ENCODE measurements at regions not wholly inside any gene's neighbourhood (a gene's known extent, or its start where the extent isn't known, plus 50 kb on each side); places are given as distances from the start of the nearest gene placed in this dataset.

GRCh38 chr18:66931010-66931409 is 327.1 kb upstream of the CDH19 start:
- H3K36me3 ChIP-seq (ENCODE audit: control insufficient read depth in 2 of 4, insufficient read depth in 4 of 4, low read length in 3 of 4): no peaks in the 10 kb centered on the region
- no peak overlapping the region for H3K18ac ChIP-seq (ENCODE audit: extremely low read depth, low read length)
- no peaks in the 10 kb centered on the region for H3K27me3 ChIP-seq (replicated peaks in 1 of 4; ENCODE audit: control insufficient read depth in 3 of 4, extremely low read depth in 1 of 4, insufficient read depth in 3 of 4, low read length in 3 of 4)
- H4K5ac ChIP-seq (ENCODE audit: insufficient read length, low read depth, low read length): no peak overlapping the region
- no peak overlapping the region for H3K9ac ChIP-seq (replicated peaks in 1 of 4; ENCODE audit: extremely low read depth in 1 of 4, low read depth in 3 of 4, low read length in 3 of 4)
- no peak overlapping the region for H3K4ac ChIP-seq (replicated peaks; ENCODE audit: insufficient read length, low read depth, low read length)
- H3K9me3 ChIP-seq (ENCODE audit: insufficient read depth in 2 of 2, low read depth in 1 of 2, low read length in 1 of 2): no peaks in the 10 kb centered on the region
- H2BK15ac ChIP-seq (ENCODE audit: low read length): no peak overlapping the region
- H3K4me3 ChIP-seq (ENCODE audit: extremely low read depth in 1 of 4, insufficient read depth in 2 of 4, low read depth in 3 of 4, low read length in 4 of 4): no peak overlapping the region; a peak in 1 of 8 replicates
- FAIRE-seq (peak; percentile 42), DNase-seq (ENCODE audit: low read depth in 1 of 2, low spot score in 2 of 2) (peak in 1 of 2 experiments; percentile 3)
- CTCF ChIA-PET (ENCODE audit: partially characterized antibody): interaction anchor here (1.0 kb wide), 2 partner anchors 17 to 174 kb away, joined by 4 read pairs; no protein-coding TSS in a partner anchor
- peak overlapping the region in 1 of 2 experiments; percentile 58; a peak in 1 of 4 replicates for H3K4me2 ChIP-seq (ENCODE audit: insufficient read depth in 1 of 2, low read depth in 2 of 2, low read length in 2 of 2)
- 82% methylated on average over 11 of the region's 11 CpGs; no CpG with 5 or more reads in 1 of the 2 experiments for WGBS, 2 experiments (ENCODE audit: extremely low coverage in 1 of 2, insufficient coverage in 1 of 2, insufficient read length in 1 of 2, insufficient replicate concordance in 2 of 2, low coverage in 1 of 2, low lambda C conversion rate in 2 of 2, missing lambda C conversion rate in 1 of 2)
- no peak overlapping the region for H3K14ac ChIP-seq (ENCODE audit: insufficient read length)
- no peak overlapping the region; the same call in 1 of the 2 replicates for H2BK12ac ChIP-seq (ENCODE audit: low read depth, low read length)
- no peak overlapping the region for H2BK120ac ChIP-seq (replicated peaks; ENCODE audit: low read depth, low read length)
- no peak overlapping the region for H2AK5ac ChIP-seq (ENCODE audit: low read depth, low read length)
- no peaks in the 10 kb centered on the region for H3K79me1 ChIP-seq (ENCODE audit: low read depth, low read length)
- H3K79me2 ChIP-seq (ENCODE audit: control insufficient read depth in 1 of 2, insufficient read depth in 2 of 2, low read length in 2 of 2): no peaks in the 10 kb centered on the region
- no peaks in the 10 kb centered on the region for H3K23me2 ChIP-seq (ENCODE audit: low read depth, low read length)
- H4K8ac ChIP-seq (ENCODE audit: extremely low read depth, insufficient read depth, low read length): no peak overlapping the region
- H3K27ac ChIP-seq (ENCODE audit: low read depth, low read length): no peak overlapping the region
- no peak overlapping the region for H3K56ac ChIP-seq (replicated peaks; ENCODE audit: insufficient read length, low read depth, low read length)
- no peaks in the 10 kb centered on the region for H4K20me1 ChIP-seq (replicated peaks in 1 of 2; ENCODE audit: control insufficient read depth in 1 of 2, insufficient read depth in 2 of 2, low read length in 2 of 2)
- peak overlapping the region; percentile 66 for H2AFZ ChIP-seq (ENCODE audit: low read length)
- no peak overlapping the region for H3K23ac ChIP-seq (ENCODE audit: insufficient read length)
- no peak overlapping the region for H4K91ac ChIP-seq (replicated peaks; ENCODE audit: insufficient read length, low read length)
- POLR2A ChIA-PET (ENCODE audit: partially characterized antibody): no interaction called here
- H2BK5ac ChIP-seq (ENCODE audit: low read depth, low read length): 0 out of 2 replicates have a peak overlapping the region, but pooled peaks have one; percentile 5
- H3K4me1 ChIP-seq (replicated peaks in 1 of 4; ENCODE audit: control insufficient read depth in 3 of 4, insufficient read depth in 4 of 4, low read length in 3 of 4): peaks cover 0 to 6% (median 0%) of the 10 kb centered on the region in 4 experiments; a peak in 1 of 7 replicates
- TF ChIP-seq JUND (IDR thresholded peaks at IDR 0.05; ENCODE audit: low read length) (no peak), NANOG (IDR thresholded peaks at IDR 0.05; ENCODE audit: insufficient read depth, low read depth, low read length, poor library complexity, severe bottlenecking) (no peak), POU5F1 (IDR thresholded peaks at IDR 0.05; ENCODE audit: low read depth, low read length) (no peak), CREB1 (IDR thresholded peaks at IDR 0.05) (no peak), ZNF274 (IDR thresholded peaks at IDR 0.05; ENCODE audit: borderline replicate concordance, extremely low read depth, low read length) (no peak), TBP (IDR thresholded peaks at IDR 0.05; ENCODE audit: low read depth, low read length) (no peak), ATF2 (IDR thresholded peaks at IDR 0.05; ENCODE audit: low read length) (no peak), YY1 (IDR thresholded peaks at IDR 0.05; ENCODE audit: low read depth, low read length) (no peak), HDAC2 (IDR thresholded peaks at IDR 0.05; ENCODE audit: borderline replicate concordance in 1 of 2, low read depth in 2 of 2, low read length in 2 of 2) (no peak)
- H2BK20ac ChIP-seq (ENCODE audit: low read length): no peak overlapping the region

Data from H1 (cell line).